Aorta (tissue), 5 donors: ENCODE measurements at regions not wholly inside any gene's neighbourhood (a gene's known extent, or its start where the extent isn't known, plus 50 kb on each side); places are given as distances from the start of the nearest gene placed in this dataset.
"Not testable (repeated sequence)": the region's sequence is repeated elsewhere in the genome, so short reads cannot be mapped to it uniquely, and the experiment has no call there.

Experiments
- ATAC-seq: fragments of 200-7000 bp; cut with Tn5 transposase; one replicate; pipeline ENCODE4 v1.9.1; 2022; ENCODE audit warnings: moderate library complexity; ENCODE audit not compliant: low FRiP score
- DNase-seq, 2 donors: peaks; one replicate each; pipeline ENCODE4 v3.0.0-alpha.2; 2020
- H3K27ac ChIP-seq, 2 donors: one replicate each; pipeline ENCODE4 v1.5.1; 2013; ENCODE audit warnings: low read length in 2 of 2, mild to moderate bottlenecking in 2 of 2, moderate library complexity in 2 of 2, control low read depth in 1 of 2, inconsistent platforms in 1 of 2, low read depth in 1 of 2
- H3K27me3 ChIP-seq, 2 donors: one replicate each; pipeline ENCODE4 v1.6.1; 2013; ENCODE audit warnings: control low read depth in 1 of 2, low read length in 1 of 2, mild to moderate bottlenecking in 1 of 2, moderate library complexity in 1 of 2; ENCODE audit not compliant: insufficient read depth in 2 of 2, control insufficient read depth in 1 of 2
- H3K36me3 ChIP-seq, 2 donors: one replicate each; pipeline ENCODE4 v1.6.1; 2013; ENCODE audit warnings: control low read depth in 1 of 2, low read length in 1 of 2, mild to moderate bottlenecking in 1 of 2; ENCODE audit not compliant: insufficient read depth in 2 of 2, control insufficient read depth in 1 of 2
- H3K4me1 ChIP-seq, 2 donors: one replicate each; pipeline ENCODE4 v1.6.1; 2013; ENCODE audit warnings: low read length in 2 of 2, control low read depth in 1 of 2, mild to moderate bottlenecking in 1 of 2, moderate library complexity in 1 of 2; ENCODE audit not compliant: insufficient read depth in 2 of 2, control insufficient read depth in 1 of 2
- H3K4me3 ChIP-seq, 2 donors: one replicate each; pipeline ENCODE4 v1.5.1; 2013; ENCODE audit warnings: low read length in 2 of 2, control low read depth in 1 of 2, mild to moderate bottlenecking in 1 of 2
- H3K9me3 ChIP-seq: one replicate; pipeline ENCODE4 v1.6.1; 2013; ENCODE audit warnings: mild to moderate bottlenecking, low read length; ENCODE audit not compliant: control insufficient read depth
- WGBS, 2 donors: extraction: QIAGEN DNeasy Blood & Tissue Kit; methylation state at CpG; one replicate each; pipeline ENCODE4 v1.1.7; 2013; 5-methylcytosine and 5-hydroxymethylcytosine counted together
- intact Hi-C, 2 donors: fragments of 100-400 bp; cut with DNase I; formaldehyde crosslinking; loops; one replicate each; pipeline versions ENCODE4 v1.14.2 to v1.15.0; 2022
- donor health status: healthy with polysubstance abuse.
- donor health status: Bipolar disorder and iron deficiency.
- donor health status: DM: no; HTN: no; CAD: no.
- donor health status: DM: no; HTN: no; CAD: no.
- donor health status: DM: yes; HTN: yes; CAD: no.

DNA sequence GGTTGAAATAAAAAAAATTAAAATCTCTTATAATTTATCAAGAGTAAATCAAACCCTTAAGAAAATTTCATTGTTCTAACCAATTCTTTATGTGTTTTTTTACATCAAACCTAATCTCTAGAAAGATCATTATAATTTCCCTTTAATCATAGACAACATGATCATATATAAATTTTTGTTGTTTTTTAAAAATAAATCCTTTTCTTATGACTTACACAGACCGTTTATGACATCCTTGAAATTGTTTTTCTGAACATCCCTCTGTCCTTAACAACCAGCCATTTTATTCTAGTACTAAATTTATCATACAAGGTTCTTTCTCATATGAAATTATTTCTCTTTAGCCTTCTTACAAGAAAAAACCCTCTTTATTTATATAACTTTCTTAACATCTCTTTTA lies 62.7 kb upstream of the GABRE start:
- intact Hi-C loops = no loop called here
- no peaks in the 10 kb centered on the region for H3K36me3 ChIP-seq
- ATAC-seq (no peak), DNase-seq (no peak)
- 38 to 75% methylated on average over 1 of the region's 1 CpG for WGBS, 2 donors
- no peaks in the 10 kb centered on the region for H3K9me3 ChIP-seq
- no peak overlapping the region for H3K27ac ChIP-seq
- H3K4me3 ChIP-seq = no peak overlapping the region
- H3K4me1 ChIP-seq = no peaks in the 10 kb centered on the region
- no peaks in the 10 kb centered on the region for H3K27me3 ChIP-seq

DNA sequence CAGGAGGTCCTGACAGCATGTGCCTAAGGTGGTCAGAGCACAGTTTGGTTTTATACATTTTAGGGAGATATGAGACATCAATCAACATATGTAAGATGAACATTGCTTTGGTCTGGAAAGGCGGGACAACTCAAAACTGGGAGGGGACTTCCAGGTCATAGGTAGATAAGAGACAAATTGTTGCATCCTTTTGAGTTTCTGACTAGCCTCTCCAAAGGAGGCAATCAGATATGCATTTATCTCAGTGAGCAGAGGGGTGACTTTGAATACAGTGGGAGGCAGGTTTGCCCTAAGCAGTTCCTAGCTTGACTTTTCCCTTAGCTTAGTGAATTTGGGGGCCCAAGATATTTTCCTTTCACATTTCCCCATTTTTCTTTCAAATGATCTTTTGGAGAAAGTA lies 56.9 kb upstream of the GABRE start:
- ATAC-seq = not testable (repeated sequence)
- 73 to 94% methylated on average over 1 of the region's 1 CpG for WGBS, 2 donors

DNA sequence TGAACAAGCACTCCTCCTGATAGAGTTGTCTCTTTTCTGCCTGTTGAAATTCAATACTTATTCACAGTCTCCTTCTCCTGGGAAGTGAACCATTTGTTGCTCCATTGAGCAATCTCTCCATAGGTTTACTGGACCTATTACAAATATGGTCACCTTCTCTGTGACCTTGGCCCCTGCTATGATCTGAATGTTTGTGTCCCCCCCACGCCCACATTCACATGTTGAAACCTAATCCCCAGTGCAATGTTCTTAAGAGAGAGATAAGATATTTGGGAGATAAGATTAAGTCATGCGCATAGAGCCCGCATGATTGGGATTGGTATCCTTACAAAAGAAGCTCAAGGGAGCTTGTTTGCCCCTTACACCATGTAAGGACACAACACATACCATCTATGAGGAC lies 54.1 kb upstream of the GABRE start:
- Histone ChIP-seq H3K9me3 (no peaks in the 10 kb centered on the region), H3K27ac (no peak overlapping the region), H3K4me3 (no peak overlapping the region), H3K27me3 (no peaks in the 10 kb centered on the region), H3K4me1 (no peaks in the 10 kb centered on the region), H3K36me3 (no peaks in the 10 kb centered on the region)
- intact Hi-C loops = no loop called here
- 84 to 86% methylated on average over 3 of the region's 3 CpGs for WGBS, 2 donors
- DNase-seq (no peak), ATAC-seq (no peak)

More for the DNA sequence above, 56.9 kb upstream of the GABRE start:
- H3K27ac ChIP-seq, H3K36me3 ChIP-seq, intact Hi-C loops, H3K4me1 ChIP-seq, H3K4me3 ChIP-seq, DNase-seq, H3K27me3 ChIP-seq, H3K9me3 ChIP-seq: not testable (repeated sequence)

DNA sequence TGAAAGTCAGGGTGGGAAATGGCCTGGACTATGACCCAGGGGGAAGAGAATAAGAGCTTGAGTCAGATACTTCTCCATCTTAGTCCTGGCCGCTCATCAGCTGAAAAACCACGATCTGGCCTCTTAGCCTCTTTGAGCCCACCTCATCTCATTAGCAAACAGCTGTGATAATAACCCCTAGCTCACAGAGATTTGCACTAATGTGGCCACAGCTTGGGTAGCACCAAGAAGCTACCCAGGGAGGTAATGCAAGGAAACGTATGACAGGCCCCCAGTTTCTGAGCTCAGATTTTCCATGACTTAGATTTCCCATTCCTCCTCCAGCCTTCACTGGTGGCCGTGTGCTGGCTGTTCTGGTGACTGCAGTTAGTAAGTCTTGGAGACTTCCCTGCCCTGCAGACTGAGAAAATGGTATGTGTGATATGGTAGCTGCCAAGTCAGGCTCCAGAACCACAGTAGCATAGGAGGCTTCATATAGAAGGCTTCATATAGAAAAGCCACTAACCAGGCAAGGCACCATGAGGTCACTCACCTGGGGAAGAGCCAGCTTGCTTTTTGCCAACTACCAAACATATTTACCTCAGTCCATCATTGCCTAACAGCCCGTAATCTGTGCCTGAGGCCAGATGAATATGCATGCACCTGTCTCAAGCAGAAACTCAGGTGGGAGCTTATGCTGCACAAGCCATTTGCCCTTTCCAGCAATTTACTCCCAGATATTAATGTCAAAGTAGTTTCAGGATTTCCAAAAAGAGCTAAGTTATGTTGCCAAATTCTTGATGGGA lies 51.4 kb upstream of the GABRE start:
- ATAC-seq = no peak
- intact Hi-C loops = no loop called here
- WGBS, 2 donors = 41 to 48% methylated on average over 5 of the region's 5 CpGs

DNA sequence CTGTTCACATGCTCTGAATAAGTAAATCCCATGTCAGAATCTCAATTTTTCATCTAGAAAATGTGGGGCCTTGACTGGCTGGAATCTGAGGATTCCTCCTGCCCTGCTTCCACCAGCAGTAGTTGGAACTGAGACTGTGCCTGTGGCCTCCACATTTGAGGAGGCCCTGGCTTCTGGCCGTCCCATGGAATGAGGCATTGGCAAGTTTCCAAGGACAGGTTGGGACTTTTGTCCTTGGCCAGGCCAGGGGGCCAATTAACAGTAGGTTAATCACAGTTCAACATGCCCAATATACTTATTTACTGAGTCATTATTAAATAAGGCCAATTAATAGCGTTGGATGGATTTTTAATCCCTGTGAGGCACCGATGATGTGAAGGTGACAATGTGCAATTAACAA lies 50.2 kb upstream of the GABRE start:
- Histone ChIP-seq H3K36me3 (no peaks in the 10 kb centered on the region), H3K27me3 (no peaks in the 10 kb centered on the region), H3K4me3 (no peak overlapping the region), H3K9me3 (no peaks in the 10 kb centered on the region), H3K27ac (no peak overlapping the region), H3K4me1 (no peaks in the 10 kb centered on the region)
- intact Hi-C loops = no loop called here
- WGBS, 2 donors = 38% methylated on average over 3 of the region's 3 CpGs
- ATAC-seq (no peak), DNase-seq (no peak)

More for the DNA sequence above, 51.4 kb upstream of the GABRE start:
- H3K4me3 ChIP-seq = no peak overlapping the region
- no peaks in the 10 kb centered on the region for H3K36me3 ChIP-seq
- no peaks in the 10 kb centered on the region for H3K27me3 ChIP-seq
- H3K27ac ChIP-seq = no peak overlapping the region
- DNase-seq = no peak
- no peaks in the 10 kb centered on the region for H3K9me3 ChIP-seq
- no peaks in the 10 kb centered on the region for H3K4me1 ChIP-seq
